ENCODE measurements at regions not wholly inside any gene's neighbourhood (a gene's known extent, or its start where the extent isn't known, plus 50 kb on each side); places are given as distances from the start of the nearest gene placed in this dataset.
A peak's percentile ranks its signal among the peaks of the same experiment; 100 is the strongest.
"Not testable (repeated sequence)": the region's sequence is repeated elsewhere in the genome, so short reads cannot be mapped to it uniquely, and the experiment has no call there.

GRCh38 chr5:89307972-89308371 is 425.0 kb upstream of the MEF2C start:
- Histone ChIP-seq H3K36me3 (no peaks in the 10 kb centered on the region), H3K27me3 (replicated peaks in 1 of 7) (no peaks in the 10 kb centered on the region), H3K9me3 (peaks cover 0 to 7% (median 0%) of the 10 kb centered on the region in 8 donors), H3K4me1 (peaks cover 0 to 11% (median 0%) of the 10 kb centered on the region in 6 donors), H3K27ac (no peak overlapping the region), H3K4me3 (no peak overlapping the region)
- WGBS, 5 donors, result 84 to 96% (median 86%) methylated on average over 1 of the region's 1 CpG
- no peak for DNase-seq
- intact Hi-C loops (cut with DNase I; ENCODE audit: low total_unique reads), result no loop called here
- TF ChIP-seq CTCF (IDR thresholded peaks at IDR 0.05 in 8 of 11, conservative IDR thresholded peaks at IDR 0.05 in 3 of 11) (no peak), POLR2A (IDR thresholded peaks at IDR 0.05) (no peak), POLR2AphosphoS5 (IDR thresholded peaks at IDR 0.05) (no peak)

DNA sequence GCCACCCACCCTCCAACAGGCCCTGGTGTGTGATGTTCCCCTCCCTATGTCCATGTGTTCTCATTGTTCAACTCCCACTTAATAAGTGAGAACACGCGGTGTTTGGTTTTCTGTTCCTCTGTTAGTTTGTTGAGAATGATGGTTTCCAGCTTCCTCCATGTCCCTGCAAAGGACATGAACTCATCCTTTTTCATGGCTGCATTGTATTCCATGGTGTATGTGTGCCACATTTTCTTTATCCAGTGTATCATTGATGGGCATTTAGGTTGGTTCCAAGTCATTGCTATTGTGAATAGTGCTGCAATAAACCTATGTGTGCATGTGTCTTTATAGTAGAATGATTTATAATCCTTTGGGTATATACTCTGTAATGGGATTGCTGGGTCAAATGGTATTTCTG is 424.2 kb upstream of the MEF2C start:
- H3K4me1 ChIP-seq, result peaks cover 0 to 16% (median 0%) of the 10 kb centered on the region in 6 donors
- intact Hi-C loops (cut with DNase I; ENCODE audit: low total_unique reads); H3K36me3 ChIP-seq; H3K27me3 ChIP-seq (replicated peaks in 1 of 7); H3K4me3 ChIP-seq; H3K27ac ChIP-seq; DNase-seq; H3K9me3 ChIP-seq: not testable (repeated sequence)
- 93 to 100% (median 96%) methylated on average over 2 of the region's 2 CpGs for WGBS, 5 donors

DNA sequence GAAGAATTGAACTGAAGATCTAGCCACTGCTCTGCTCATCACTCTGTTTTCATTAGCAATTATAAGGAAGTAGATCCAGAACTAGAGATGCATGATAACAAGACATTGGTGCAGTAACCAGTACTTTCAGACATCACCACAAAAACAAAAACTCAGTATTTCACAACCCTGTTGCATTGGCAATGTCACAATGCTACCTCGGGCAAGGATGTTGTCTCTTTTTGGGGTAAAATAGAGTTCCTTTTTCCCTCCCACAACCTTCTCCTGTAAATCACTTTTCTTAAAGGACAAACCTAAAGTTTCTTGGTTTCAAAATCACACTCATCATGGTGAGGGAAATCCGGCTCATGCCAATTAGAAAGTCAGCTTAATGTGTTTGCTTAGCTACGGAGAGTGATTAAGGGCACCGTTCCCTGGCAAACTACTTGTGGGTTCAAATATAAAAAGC is 420.1 kb upstream of the MEF2C start:
- Histone ChIP-seq H3K36me3 (no peaks in the 10 kb centered on the region), H3K27me3 (replicated peaks in 1 of 7) (no peaks in the 10 kb centered on the region), H3K4me3 (peak overlapping the region in 1 of 8 donors; percentile 12), H3K27ac (peak overlapping the region in 6 of 8 donors; percentile 23 to 76 (median 57)), H3K9me3 (peaks cover 0 to 7% (median 0%) of the 10 kb centered on the region in 8 donors), H3K4me1 (peaks cover 0 to 40% (median 7%) of the 10 kb centered on the region in 6 donors)
- no peak for DNase-seq
- TF ChIP-seq POLR2AphosphoS5 (IDR thresholded peaks at IDR 0.05), result no peak
- no peak for TF ChIP-seq CTCF (IDR thresholded peaks at IDR 0.05 in 8 of 11, conservative IDR thresholded peaks at IDR 0.05 in 3 of 11)
- TF ChIP-seq POLR2A (IDR thresholded peaks at IDR 0.05), result no peak
- intact Hi-C loops (cut with DNase I; ENCODE audit: low total_unique reads), result no loop called here
- 41 to 77% (median 52%) methylated on average over 4 of the region's 4 CpGs for WGBS, 5 donors

GRCh38 chr5:89302102-89302891 is 419.3 kb upstream of the MEF2C start:
- no peak for TF ChIP-seq POLR2AphosphoS5 (IDR thresholded peaks at IDR 0.05)
- no peak for TF ChIP-seq POLR2A (IDR thresholded peaks at IDR 0.05)
- no peak for DNase-seq
- intact Hi-C loops (cut with DNase I; ENCODE audit: low total_unique reads), result no loop called here
- Histone ChIP-seq H3K4me3 (no peak overlapping the region), H3K9me3 (peaks cover 0 to 4% (median 0%) of the 10 kb centered on the region in 8 donors), H3K27me3 (replicated peaks in 1 of 7) (no peaks in the 10 kb centered on the region), H3K4me1 (peaks cover 0 to 40% (median 7%) of the 10 kb centered on the region in 6 donors), H3K27ac (peak overlapping the region in 7 of 8 donors; percentile 19 to 76 (median 53)), H3K36me3 (no peaks in the 10 kb centered on the region)
- WGBS, 5 donors, result 71 to 88% (median 76%) methylated on average over 5 of the region's 5 CpGs

DNA sequence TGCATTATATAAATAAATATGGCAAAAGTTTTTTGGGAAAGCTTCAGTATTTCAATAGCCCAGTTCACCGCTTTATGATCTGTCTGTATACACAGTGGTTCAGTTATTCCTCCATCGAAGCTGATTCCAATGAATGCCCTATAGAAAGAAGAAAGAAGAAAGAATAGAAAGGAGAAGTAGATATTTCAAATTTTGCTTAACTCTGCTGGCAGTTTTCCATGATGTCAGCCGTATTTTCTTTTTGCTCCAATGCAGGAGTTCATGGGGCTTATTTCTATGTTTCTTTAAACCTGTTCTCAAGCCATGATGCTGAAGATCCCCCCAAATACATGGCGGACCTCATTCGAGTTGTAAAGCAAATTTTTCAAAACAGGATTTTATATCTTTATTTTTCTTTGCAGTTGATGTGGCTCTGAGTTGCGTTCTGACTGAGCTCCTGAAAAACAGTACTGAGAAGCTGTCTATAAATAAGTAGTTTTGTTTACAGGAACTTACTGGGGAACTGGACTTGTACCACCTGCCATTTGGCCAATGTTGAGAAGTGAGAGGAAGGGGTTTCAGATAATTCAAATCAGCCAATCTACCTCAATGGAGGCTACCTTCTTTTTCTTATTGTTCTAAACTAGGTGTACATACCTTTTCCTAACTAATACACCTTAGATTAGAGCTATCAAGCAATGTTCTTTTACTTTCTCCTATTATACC is 418.5 kb upstream of the MEF2C start:
- Histone ChIP-seq H3K4me3 (no peak overlapping the region), H3K27me3 (replicated peaks in 1 of 7) (no peaks in the 10 kb centered on the region), H3K36me3 (no peaks in the 10 kb centered on the region), H3K4me1 (peaks cover 0 to 40% (median 7%) of the 10 kb centered on the region in 6 donors), H3K9me3 (no peaks in the 10 kb centered on the region), H3K27ac (peak overlapping the region in 6 of 8 donors; percentile 4 to 76 (median 57))
- WGBS, 5 donors, result 66 to 72% (median 70%) methylated on average over 6 of the region's 6 CpGs
- TF ChIP-seq POLR2AphosphoS5 (IDR thresholded peaks at IDR 0.05) (no peak), POLR2A (IDR thresholded peaks at IDR 0.05) (no peak), CTCF (IDR thresholded peaks at IDR 0.05 in 8 of 11, conservative IDR thresholded peaks at IDR 0.05 in 3 of 11) (no peak)
- DNase-seq, result no peak
- intact Hi-C loops (cut with DNase I; ENCODE audit: low total_unique reads), result no loop called here

Measured in spleen (tissue), 11 donors.